ENCODE measurements at regions not wholly inside any gene's neighbourhood (a gene's known extent, or its start where the extent isn't known, plus 50 kb on each side); places are given as distances from the start of the nearest gene placed in this dataset.

- no peak for TF ChIP-seq ZNF274 (IDR thresholded peaks at IDR 0.05; ENCODE audit: low read depth, low read length)
- H3K4me3 ChIP-seq (ENCODE audit: low read length), result no peak overlapping the region
Observed at GRCh38 chr9:80871596-80871995, 817.8 kb downstream of the TLE1 start.

GRCh38 chr9:80867731-80868130, 821.6 kb downstream of the TLE1 start:
- TF ChIP-seq ZNF274 (IDR thresholded peaks at IDR 0.05; ENCODE audit: low read depth, low read length), result no peak
- H3K4me3 ChIP-seq (ENCODE audit: low read length), result no peak overlapping the region

- no peak for TF ChIP-seq ZNF274 (IDR thresholded peaks at IDR 0.05; ENCODE audit: low read depth, low read length)
- H3K4me3 ChIP-seq (ENCODE audit: low read length), result no peak overlapping the region
Observed at GRCh38 chr9:80866576-80867227, 822.6 kb downstream of the TLE1 start.

GRCh38 chr9:80866121-80866520, 823.2 kb downstream of the TLE1 start:
- H3K4me3 ChIP-seq (ENCODE audit: low read length), result no peak overlapping the region
- no peak for TF ChIP-seq ZNF274 (IDR thresholded peaks at IDR 0.05; ENCODE audit: low read depth, low read length)

GRCh38 chr9:80843028-80843427, 846.3 kb downstream of the TLE1 start:
- no peak for TF ChIP-seq ZNF274 (IDR thresholded peaks at IDR 0.05; ENCODE audit: low read depth, low read length)
- no peak overlapping the region for H3K4me3 ChIP-seq (ENCODE audit: low read length)

GRCh38 chr9:80842389-80842788, 847.0 kb downstream of the TLE1 start:
- H3K4me3 ChIP-seq (ENCODE audit: low read length), result no peak overlapping the region
- no peak for TF ChIP-seq ZNF274 (IDR thresholded peaks at IDR 0.05; ENCODE audit: low read depth, low read length)

- H3K4me3 ChIP-seq (ENCODE audit: low read length), result no peak overlapping the region
- no peak for TF ChIP-seq ZNF274 (IDR thresholded peaks at IDR 0.05; ENCODE audit: low read depth, low read length)
Observed at GRCh38 chr9:80841888-80842287, 847.5 kb downstream of the TLE1 start.

GRCh38 chr9:80839821-80840675, 849.3 kb downstream of the TLE1 start:
- TF ChIP-seq ZNF274 (IDR thresholded peaks at IDR 0.05; ENCODE audit: low read depth, low read length), result no peak
- no peak overlapping the region for H3K4me3 ChIP-seq (ENCODE audit: low read length)

GRCh38 chr9:80836013-80836412, 853.3 kb downstream of the TLE1 start:
- no peak for TF ChIP-seq ZNF274 (IDR thresholded peaks at IDR 0.05; ENCODE audit: low read depth, low read length)
- H3K4me3 ChIP-seq (ENCODE audit: low read length), result no peak overlapping the region

- TF ChIP-seq ZNF274 (IDR thresholded peaks at IDR 0.05; ENCODE audit: low read depth, low read length), result no peak
- no peak overlapping the region for H3K4me3 ChIP-seq (ENCODE audit: low read length)
Observed at GRCh38 chr9:80831751-80832150, 857.6 kb downstream of the TLE1 start.

- no peak for TF ChIP-seq ZNF274 (IDR thresholded peaks at IDR 0.05; ENCODE audit: low read depth, low read length)
- no peak overlapping the region for H3K4me3 ChIP-seq (ENCODE audit: low read length)
Observed at GRCh38 chr9:80811656-80812055, 877.7 kb downstream of the TLE1 start.

GRCh38 chr9:80811003-80811402, 878.3 kb downstream of the TLE1 start:
- no peak for TF ChIP-seq ZNF274 (IDR thresholded peaks at IDR 0.05; ENCODE audit: low read depth, low read length)
- no peak overlapping the region for H3K4me3 ChIP-seq (ENCODE audit: low read length)

GRCh38 chr9:80806671-80807070, 882.7 kb downstream of the TLE1 start:
- TF ChIP-seq ZNF274 (IDR thresholded peaks at IDR 0.05; ENCODE audit: low read depth, low read length), result no peak
- H3K4me3 ChIP-seq (ENCODE audit: low read length), result no peak overlapping the region

GRCh38 chr9:80804873-80805272, 884.5 kb downstream of the TLE1 start:
- no peak for TF ChIP-seq ZNF274 (IDR thresholded peaks at IDR 0.05; ENCODE audit: low read depth, low read length)
- H3K4me3 ChIP-seq (ENCODE audit: low read length), result no peak overlapping the region

Measured in GM08714 (cell line).